Skeletal muscle satellite cell (primary cell): ENCODE measurements at regions not wholly inside any gene's neighbourhood (a gene's known extent, or its start where the extent isn't known, plus 50 kb on each side); places are given as distances from the start of the nearest gene placed in this dataset.
"Not testable (repeated sequence)": the region's sequence is repeated elsewhere in the genome, so short reads cannot be mapped to it uniquely, and the experiment has no call there.

ENCODE experiments used
- H3K27me3 ChIP-seq: 2 replicates; pipeline ENCODE4 v1.7.0; 2013; ENCODE audit warnings: low read length; ENCODE audit not compliant: control insufficient read depth, insufficient read depth
- H3K36me3 ChIP-seq: 2 replicates; pipeline ENCODE4 v1.7.0; 2013; ENCODE audit warnings: mild to moderate bottlenecking, control low read depth, low read length; ENCODE audit not compliant: insufficient read depth
- H3K4me1 ChIP-seq: 2 replicates; pipeline ENCODE4 v1.7.0; 2013; ENCODE audit warnings: low read length; ENCODE audit not compliant: control insufficient read depth, insufficient read depth
- H3K4me2 ChIP-seq: 2 replicates; pipeline ENCODE4 v1.7.0; 2013; ENCODE audit warnings: mild to moderate bottlenecking, low read length
- H3K4me3 ChIP-seq: 2 replicates; pipeline ENCODE4 v1.7.0; 2013; ENCODE audit warnings: low read length
- H3K9ac ChIP-seq: 2 replicates; pipeline ENCODE4 v1.7.0; 2013; ENCODE audit warnings: mild to moderate bottlenecking, low read depth, low read length, moderate library complexity
- H3K9me3 ChIP-seq: replicated peaks from 2 replicates; pipeline ENCODE4 v1.7.0; 2013; ENCODE audit warnings: mild to moderate bottlenecking, control low read depth, low read length

DNA sequence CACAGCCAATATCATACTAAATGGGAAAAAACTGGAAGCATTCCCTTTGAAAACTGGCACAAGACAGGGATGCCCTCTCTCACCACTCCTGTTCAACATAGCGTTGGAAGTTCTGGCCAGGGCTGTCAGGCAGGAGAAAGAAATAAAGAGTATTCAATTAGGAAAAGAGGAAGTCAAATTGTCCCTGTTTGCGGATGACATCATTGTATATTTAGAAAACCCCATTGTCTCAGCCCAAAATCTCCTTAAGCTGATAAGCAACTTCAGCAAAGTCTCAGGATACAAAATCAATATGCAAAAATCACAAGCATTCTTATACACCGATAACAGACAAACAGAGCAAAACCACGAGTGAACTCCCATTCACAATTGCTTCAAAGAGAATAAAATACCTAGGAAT is 283.4 kb downstream of the TSN start:
- H3K4me2 ChIP-seq, H3K9ac ChIP-seq, H3K4me1 ChIP-seq, H3K4me3 ChIP-seq, H3K27me3 ChIP-seq, H3K9me3 ChIP-seq, H3K36me3 ChIP-seq: not testable (repeated sequence)

DNA sequence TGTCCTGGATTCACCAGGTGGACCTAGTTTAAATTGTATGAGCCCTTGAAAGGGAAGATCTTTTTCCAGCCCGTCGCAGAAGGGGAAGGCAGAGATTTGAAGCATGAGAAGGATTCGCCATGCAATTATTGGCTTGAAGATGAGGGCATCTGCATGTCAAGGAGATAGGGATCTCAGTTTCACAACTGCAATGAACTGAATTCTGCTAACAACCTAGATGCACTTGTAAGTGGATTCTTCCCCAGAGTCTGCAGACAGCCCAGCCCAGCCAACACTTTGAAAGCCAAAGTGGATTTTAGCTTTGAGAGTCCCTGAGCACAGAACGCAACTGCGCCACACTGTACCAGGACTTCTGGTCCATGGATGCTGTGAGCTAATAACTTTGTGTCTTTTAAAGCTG is 286.0 kb downstream of the TSN start:
- Histone ChIP-seq H3K27me3 (peaks cover 6% of the 10 kb centered on the region), H3K4me3 (no peak overlapping the region), H3K4me2 (no peak overlapping the region), H3K36me3 (no peaks in the 10 kb centered on the region), H3K9me3 (no peaks in the 10 kb centered on the region), H3K4me1 (no peaks in the 10 kb centered on the region), H3K9ac (no peak overlapping the region)

DNA sequence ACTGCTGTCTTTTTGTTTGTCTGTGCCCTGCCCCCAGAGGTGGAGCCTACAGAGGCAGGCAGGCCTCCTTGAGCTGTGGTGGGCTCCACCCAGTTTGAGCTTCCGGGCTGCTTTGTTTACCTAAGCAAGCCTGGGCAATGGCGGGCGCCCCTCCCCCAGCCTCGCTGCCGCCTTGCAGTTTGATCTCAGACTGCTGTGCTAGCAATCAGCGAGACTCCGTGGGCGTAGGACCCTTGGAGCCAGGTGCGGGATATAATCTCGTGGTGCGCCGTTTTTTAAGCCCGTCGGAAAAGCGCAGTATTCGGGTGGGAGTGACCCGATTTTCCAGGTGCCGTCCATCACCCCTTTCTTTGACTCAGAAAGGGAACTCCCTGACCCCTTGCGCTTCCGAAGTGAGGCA is 296.2 kb downstream of the TSN start:
- not testable (repeated sequence) for H3K4me1 ChIP-seq, H3K4me3 ChIP-seq, H3K27me3 ChIP-seq, H3K36me3 ChIP-seq, H3K9me3 ChIP-seq, H3K4me2 ChIP-seq, H3K9ac ChIP-seq

DNA sequence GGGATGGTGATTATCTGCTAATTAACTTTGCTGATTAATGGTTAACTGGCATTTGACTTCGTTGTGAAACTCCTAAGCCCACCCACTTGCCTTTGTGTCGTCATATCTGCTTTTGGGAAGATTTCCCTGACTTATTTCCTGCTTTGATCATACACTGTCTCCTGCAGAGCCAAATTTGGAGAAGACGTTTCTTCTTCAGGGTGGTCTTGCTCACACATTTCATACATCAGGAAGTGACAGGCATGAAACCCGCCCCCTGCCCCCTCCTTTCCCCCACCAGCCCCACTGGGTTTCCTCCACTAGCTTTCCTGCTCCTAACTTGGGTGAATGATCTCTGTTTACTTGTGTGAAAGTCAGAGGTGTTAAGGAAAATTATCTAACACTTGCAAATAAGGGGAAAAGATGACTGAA is 300.1 kb downstream of the TSN start:
- H3K36me3 ChIP-seq = no peaks in the 10 kb centered on the region
- H3K4me2 ChIP-seq = no peak overlapping the region
- no peaks in the 10 kb centered on the region for H3K4me1 ChIP-seq
- no peak overlapping the region for H3K9ac ChIP-seq
- no peaks in the 10 kb centered on the region for H3K27me3 ChIP-seq
- no peak overlapping the region for H3K4me3 ChIP-seq
- H3K9me3 ChIP-seq = no peaks in the 10 kb centered on the region

DNA sequence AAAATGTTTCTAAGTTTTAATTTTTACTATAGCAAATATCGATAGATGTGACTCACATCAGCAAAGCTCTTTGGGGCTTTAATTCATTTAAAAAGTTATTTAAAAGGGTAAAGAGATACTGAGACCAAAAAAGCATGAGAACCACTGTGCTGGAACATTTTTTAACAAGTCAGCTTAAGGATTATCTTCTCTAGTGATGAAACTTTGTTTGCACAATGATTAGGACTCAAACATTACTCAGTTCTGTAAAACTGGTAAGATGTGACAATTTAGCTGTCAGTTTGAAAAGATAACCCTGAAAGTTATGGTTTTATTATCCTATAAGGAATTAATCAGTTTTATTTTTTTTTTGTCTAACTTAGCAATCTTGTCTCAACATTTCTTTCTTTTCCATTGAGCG is 301.4 kb downstream of the TSN start:
- Histone ChIP-seq H3K36me3 (no peaks in the 10 kb centered on the region), H3K9ac (no peak overlapping the region), H3K4me2 (no peak overlapping the region), H3K27me3 (no peaks in the 10 kb centered on the region), H3K9me3 (no peaks in the 10 kb centered on the region), H3K4me1 (no peaks in the 10 kb centered on the region), H3K4me3 (no peak overlapping the region)

DNA sequence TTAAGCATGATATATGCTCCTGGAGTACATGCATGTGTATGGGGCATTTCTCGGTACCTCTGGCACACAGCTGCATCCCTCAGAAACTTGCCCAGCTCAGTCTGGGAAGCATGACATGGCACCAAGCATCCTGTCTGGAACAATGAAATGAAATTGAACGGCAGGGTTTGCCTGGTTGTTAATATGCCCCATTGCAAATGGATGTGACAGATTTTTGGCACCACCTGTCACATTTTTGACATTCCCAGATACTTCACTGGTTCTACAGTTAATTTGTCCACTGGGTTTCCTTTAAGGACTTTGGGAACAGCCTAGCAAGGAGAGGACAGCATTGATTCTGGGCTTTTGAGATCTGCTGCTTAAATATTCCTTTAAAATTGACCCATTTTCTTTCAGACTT is 305.8 kb downstream of the TSN start:
- H3K9ac ChIP-seq = no peak overlapping the region
- no peaks in the 10 kb centered on the region for H3K36me3 ChIP-seq
- no peaks in the 10 kb centered on the region for H3K4me1 ChIP-seq
- no peak overlapping the region for H3K4me3 ChIP-seq
- no peaks in the 10 kb centered on the region for H3K27me3 ChIP-seq
- H3K4me2 ChIP-seq = no peak overlapping the region
- no peaks in the 10 kb centered on the region for H3K9me3 ChIP-seq

DNA sequence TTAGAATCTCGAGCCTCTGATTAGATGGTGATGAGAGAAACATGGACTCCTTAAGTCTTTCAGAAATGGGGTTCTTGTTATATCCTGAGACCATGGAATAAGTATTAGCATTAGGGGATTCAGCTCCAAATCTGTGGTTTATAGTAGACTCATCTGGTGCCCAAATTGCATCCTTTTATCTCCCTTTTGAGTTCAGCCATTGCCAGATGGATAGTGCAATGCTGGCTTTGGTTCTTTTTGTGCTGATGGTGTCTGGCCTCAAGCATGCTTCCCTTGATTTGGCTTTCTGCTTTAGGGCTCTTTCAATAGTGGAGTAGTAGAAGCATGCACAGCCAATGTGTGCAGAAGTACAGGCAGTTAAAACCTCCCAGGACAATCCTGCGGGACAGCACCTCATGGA is 306.4 kb downstream of the TSN start:
- Histone ChIP-seq H3K9me3 (no peaks in the 10 kb centered on the region), H3K27me3 (no peaks in the 10 kb centered on the region), H3K9ac (no peak overlapping the region), H3K4me1 (no peaks in the 10 kb centered on the region), H3K4me2 (no peak overlapping the region), H3K36me3 (no peaks in the 10 kb centered on the region), H3K4me3 (no peak overlapping the region)

DNA sequence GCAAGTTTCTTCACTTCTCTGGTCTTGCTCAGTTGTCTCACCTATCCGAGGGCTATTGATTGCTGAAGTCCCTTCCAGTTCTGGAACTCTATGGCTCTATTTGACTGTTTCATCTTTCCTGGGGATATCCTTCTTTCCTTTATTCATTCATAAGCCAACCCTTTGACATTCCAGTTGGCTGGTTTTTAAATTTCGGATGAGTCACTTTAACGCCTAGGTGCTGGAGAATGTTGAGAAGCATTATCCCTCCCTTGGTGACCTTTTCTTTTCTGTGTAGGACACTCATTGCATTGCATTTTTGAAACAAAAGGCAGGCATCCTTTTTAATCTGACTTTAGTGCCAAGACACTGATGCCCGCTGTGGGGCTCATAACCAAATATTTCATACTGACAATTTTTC is 307.1 kb downstream of the TSN start:
- no peaks in the 10 kb centered on the region for H3K4me1 ChIP-seq
- no peak overlapping the region for H3K9ac ChIP-seq

DNA sequence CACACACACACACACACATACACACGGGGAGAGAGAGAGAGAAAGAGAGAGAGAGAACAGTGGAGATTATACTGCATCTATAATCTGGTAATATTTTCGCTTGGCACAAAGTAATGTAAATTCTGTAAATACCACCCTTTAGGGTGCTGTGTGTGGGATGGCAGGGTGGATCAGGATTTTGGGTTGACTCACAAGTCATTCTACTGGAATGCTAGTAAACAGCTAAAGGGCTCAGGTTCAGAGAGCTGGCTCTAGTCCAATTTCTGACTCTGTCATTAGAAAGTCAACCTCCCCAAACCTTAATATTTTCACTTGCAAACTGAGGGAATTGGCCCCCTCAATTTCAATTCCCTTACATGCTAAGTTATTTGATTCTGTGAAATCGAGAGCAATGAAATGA is 308.3 kb downstream of the TSN start:
- no peak overlapping the region for H3K4me2 ChIP-seq
- no peaks in the 10 kb centered on the region for H3K36me3 ChIP-seq
- H3K9me3 ChIP-seq = no peaks in the 10 kb centered on the region
- H3K27me3 ChIP-seq = no peaks in the 10 kb centered on the region
- no peak overlapping the region for H3K9ac ChIP-seq
- H3K4me1 ChIP-seq = no peaks in the 10 kb centered on the region
- no peak overlapping the region for H3K4me3 ChIP-seq

More for the DNA sequence above, 307.1 kb downstream of the TSN start:
- Histone ChIP-seq H3K4me2 (no peak overlapping the region), H3K36me3 (no peaks in the 10 kb centered on the region), H3K27me3 (no peaks in the 10 kb centered on the region), H3K9me3 (no peaks in the 10 kb centered on the region), H3K4me3 (no peak overlapping the region)

DNA sequence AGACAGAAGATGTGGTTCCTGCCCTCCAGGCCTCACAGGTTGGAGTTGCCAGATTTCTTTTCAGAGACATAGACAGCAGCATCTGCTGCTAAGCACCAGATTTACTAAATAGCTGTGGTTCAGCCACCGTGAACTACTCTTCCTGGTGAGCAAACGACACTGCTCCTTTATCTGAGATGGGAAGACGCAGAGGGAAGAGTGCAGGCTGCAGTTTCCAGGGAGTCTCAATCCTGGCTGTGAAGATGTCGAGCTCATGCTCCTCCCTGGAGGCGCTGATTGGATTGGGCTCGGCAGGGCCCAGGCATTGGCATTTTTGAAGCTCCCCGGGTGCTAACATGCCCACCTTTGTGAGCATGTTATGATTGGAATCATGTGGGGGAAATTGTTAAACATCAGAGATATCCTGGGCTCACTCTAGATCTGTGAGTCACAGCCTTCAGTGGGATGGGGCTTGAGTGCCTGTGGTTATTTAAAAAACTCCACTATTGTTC is 314.8 kb downstream of the TSN start:
- no peak overlapping the region for H3K4me3 ChIP-seq
- no peak overlapping the region for H3K9ac ChIP-seq
- H3K9me3 ChIP-seq = no peaks in the 10 kb centered on the region
- no peaks in the 10 kb centered on the region for H3K36me3 ChIP-seq
- no peaks in the 10 kb centered on the region for H3K4me1 ChIP-seq
- no peaks in the 10 kb centered on the region for H3K27me3 ChIP-seq
- no peak overlapping the region for H3K4me2 ChIP-seq

DNA sequence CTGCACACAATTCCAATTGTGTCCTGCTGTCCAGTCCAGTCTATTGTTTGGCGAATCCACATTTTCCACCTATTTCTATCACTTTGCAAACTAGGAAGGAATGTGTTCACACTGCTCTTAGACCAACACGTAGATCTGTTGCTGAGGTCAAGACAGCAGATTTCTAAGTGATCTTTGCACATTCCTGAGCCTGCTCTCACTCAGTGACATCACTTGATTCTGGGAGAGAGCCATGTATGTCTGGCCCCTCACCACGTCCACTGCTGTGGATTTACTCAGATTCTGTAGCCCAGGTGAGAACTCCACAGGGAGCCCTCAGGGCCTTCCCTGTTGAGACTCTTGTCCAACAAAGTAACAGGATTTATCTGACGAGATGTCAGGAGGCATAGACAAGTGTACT is 317.2 kb downstream of the TSN start:
- Histone ChIP-seq H3K4me2 (no peak overlapping the region), H3K36me3 (no peaks in the 10 kb centered on the region), H3K9me3 (no peaks in the 10 kb centered on the region), H3K4me1 (no peaks in the 10 kb centered on the region), H3K9ac (no peak overlapping the region), H3K4me3 (no peak overlapping the region), H3K27me3 (no peaks in the 10 kb centered on the region)

DNA sequence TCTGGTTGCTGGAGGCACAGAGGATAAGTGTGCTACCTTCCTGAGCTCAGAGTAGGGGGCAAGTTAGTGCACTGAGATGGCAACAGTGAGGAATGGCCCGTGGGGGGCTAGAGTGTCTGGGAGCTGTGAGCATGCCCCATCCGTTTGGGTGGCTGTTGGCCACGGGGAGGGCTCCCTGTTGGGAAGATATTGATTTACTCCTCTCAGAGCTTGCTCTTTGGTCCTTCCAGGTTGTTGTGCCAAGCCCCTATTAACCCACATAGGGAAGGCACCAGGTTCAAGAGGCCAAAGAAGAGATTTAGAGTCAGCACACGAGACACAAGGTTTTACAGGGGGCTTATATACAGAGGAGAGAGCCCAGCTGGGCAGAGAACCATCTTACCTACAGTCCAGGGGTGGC is 318.8 kb downstream of the TSN start:
- H3K4me2 ChIP-seq = no peak overlapping the region

More for the DNA sequence above, 318.8 kb downstream of the TSN start:
- Histone ChIP-seq H3K4me3 (no peak overlapping the region), H3K27me3 (no peaks in the 10 kb centered on the region), H3K9ac (no peak overlapping the region), H3K9me3 (no peaks in the 10 kb centered on the region), H3K4me1 (no peaks in the 10 kb centered on the region), H3K36me3 (no peaks in the 10 kb centered on the region)
